CD4-positive, alpha-beta T cell treated with Interleukin-6 for 4 hours (primary cell): ENCODE measurements at regions not wholly inside any gene's neighbourhood (a gene's known extent, or its start where the extent isn't known, plus 50 kb on each side); places are given as distances from the start of the nearest gene placed in this dataset.

Source experiments
- DNase-seq: peaks from one replicate; pipeline ENCODE4 v3.0.0-alpha.2; 2020; ENCODE audit warnings: mixed read lengths

DNA sequence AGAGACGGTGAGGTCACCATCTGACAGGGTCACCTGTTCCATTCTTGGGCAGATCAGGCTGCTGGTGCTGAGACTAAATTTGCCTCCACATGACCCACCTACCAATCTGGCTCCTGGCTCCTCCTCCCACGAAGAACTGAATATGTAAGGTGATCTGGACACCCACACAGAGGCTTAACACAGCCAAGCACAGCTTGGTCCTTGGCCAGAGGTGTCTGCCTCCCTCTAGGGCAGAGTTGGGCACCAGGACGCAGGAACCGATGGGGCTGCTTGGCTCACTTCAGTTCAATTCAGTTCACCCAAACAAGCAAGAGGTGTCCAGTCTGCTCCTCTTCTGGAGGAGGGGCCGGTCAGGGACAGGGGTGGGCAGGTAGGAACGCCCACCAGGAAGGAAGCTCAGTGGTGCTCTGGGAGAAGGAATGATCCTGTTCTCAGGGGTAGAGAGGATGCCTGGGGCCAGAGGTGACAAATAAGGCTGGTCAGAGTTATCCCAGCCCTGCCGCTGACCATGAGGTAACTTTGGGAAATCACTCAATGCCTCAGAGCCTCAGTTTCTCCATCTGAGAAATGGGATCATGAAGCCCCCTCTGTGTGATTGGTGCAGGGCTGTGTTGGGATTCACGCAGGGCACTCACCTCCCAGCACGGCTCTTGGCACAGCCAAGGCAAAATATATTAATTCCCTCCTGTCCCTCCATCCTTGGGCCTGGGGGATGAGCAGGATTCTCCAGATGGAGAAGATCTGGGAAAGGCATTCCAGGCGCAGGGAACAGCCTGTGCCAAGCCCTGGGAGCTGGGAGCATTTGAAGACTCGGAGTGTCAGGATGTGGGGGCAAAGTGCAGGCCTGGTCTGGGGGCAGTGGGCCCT is 284.5 kb downstream of the PTPRU start:
- no peak for DNase-seq

DNA sequence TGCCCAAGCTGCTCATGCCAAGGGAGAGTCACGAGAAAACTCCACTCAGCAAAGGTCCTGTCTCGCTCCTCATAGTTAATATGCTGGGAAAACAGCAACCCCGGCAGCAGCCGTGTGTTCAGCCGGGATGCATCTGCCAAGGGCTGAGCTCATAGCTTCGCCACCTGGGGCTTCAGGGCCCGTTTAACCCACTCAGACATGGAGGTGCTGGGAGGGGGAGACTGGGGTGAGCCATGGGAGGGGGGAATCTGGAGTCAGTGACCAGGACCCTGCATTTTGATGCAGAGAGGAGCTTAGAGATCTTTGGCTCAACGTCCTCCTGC is 283.4 kb downstream of the PTPRU start:
- no peak for DNase-seq

DNA sequence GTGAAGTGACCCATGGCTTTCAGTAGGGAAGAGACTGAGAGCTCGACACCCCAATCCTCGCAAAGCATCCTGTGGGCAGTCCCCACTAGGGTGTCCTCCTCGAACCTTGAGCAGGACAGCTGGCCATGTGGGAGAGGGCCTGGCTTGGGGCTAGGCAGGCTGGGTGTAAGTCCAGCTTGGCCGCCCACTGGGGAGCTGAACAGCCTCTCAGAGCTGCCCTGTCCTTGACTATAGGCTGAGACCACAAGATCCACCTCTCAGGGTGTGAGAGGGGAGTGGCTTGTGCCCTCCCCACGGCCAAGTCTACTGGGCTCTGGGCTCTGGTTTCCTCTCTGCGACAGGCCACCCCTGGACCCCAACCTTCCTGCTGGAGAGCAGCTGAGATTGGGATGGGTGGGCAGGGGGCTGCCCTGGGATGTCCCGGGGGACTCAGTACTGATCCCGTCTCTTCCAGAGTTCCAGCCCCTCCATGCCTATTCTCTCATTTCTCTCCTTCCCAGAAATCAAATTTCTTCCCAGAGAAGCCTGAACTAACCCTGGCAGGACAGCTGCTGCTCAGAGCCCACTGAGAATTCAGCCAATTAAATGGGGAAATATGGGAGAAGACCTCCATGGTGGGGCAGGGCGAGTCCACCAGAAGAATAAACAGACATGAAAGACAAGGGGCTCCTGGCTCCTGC is 282.9 kb downstream of the PTPRU start:
- no peak for DNase-seq

- DNase-seq = no peak
Measured at GRCh38 chr1:29518183-29518835, 282.0 kb downstream of the PTPRU start.

DNA sequence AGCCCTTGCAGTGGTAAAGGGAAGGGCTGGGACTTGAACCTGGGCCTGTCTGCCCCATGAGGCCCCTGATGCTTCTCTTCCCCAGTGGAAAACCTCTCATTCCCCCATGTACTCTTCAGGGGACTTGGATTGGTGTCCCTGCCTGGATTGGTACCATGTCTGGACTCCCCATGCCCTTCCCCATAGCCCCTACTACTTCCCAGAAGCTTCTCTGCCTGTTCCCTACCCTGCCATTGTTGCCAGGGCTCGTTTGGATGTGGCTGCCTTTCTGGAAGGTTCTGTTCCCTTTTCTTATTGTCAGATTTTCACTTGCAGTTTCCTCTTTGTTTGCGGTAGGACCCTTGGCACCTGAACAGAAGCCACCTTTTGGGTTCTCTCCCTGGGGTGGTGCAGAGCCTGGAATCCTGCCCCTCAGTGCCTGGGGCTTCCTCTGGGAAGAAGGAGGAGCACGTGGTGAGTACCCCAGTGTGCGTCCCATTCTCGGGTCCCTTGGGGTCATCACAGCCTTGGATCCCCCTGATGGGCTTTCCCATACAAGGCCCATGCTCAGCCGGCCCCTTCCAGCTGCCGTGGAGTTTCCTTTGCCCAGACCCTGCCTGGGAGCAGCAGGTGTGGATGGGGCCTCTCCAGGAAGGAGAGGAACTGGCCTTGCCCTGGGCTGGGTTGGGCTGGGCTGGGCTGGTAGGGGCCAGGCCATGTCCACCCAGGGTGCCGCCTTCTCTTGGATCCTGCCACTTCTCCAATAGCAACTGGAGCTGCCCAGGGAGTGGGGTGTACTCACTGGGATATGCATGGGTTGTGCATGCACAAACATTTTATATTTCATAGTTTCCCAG is 281.1 kb downstream of the PTPRU start:
- no peak for DNase-seq

DNA sequence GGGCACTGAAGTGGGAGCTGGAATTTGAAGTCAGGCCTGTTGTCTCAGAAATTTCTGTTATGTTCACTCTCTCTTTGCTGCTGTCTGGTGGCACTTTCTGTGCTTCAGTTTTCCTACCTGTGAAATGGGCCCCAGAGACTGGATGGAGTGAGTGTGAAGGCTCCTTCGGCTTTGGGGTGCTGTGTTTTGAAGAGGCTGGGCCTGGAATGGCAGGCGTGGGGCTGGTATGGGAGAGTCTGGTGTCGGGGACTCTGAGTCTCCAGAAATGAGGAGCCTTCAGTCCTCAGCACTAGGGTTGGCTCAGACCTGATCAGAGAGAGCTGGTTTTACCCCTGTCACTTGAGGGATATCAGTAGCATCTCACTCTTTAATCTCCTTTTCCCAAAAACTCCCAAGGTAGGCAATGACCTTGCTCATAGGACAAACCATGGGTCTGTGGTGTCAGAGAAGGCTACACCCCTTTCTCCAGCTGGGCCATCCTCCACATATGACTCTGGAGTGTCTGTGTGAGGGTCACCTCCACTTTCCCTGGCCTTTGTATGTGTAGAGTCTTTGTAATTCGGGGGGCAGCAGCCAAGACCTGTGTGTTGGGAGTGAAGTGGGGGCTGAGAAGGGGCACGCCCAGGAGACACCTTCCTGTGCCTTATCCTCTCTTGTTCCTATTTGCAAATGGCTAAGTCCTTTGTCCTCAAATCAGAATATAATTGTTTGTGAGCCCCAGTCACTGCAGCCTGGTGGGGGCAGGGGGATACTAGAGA is 279.9 kb downstream of the PTPRU start:
- no peak for DNase-seq

DNA sequence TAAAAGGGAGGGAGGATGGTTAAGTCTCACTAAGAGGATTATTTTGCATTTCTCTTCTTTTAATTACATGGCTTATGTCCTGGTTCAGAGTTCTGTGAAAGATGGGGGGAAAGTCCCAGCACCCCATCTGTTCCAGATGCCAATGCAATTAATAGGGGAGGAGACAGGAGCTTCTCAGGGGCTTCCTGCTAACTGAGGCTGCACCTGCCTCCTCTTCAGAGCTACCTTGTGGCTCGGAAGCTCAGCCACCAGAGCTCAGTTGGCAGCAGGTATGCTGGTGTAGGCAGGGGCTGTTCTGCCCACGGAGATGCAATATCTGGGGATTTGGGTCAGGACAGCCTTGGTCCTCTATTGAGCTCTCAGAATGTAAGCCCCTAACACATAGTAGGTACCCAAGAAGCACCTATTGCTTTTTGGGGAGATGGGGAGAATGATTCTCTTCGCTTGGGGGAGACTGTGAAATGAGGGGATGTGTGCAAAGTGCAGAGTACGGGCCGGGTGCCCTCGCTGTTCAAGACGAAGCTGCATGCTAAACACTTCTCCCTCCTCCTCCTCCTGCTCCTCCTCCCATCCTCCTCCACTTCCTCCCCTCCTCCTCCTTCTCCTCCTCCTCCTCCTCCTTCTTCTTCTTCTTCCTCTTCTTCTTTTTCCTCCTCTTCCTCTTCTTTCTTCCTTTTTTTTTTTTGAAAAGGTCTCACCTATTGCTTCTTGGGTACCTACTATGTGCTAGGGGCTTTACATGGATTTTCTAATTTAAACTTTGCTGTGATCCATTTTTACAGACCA is 279.0 kb downstream of the PTPRU start:
- DNase-seq = no peak

- DNase-seq = no peak
Measured at GRCh38 chr1:29514361-29515169, 278.2 kb downstream of the PTPRU start.

DNA sequence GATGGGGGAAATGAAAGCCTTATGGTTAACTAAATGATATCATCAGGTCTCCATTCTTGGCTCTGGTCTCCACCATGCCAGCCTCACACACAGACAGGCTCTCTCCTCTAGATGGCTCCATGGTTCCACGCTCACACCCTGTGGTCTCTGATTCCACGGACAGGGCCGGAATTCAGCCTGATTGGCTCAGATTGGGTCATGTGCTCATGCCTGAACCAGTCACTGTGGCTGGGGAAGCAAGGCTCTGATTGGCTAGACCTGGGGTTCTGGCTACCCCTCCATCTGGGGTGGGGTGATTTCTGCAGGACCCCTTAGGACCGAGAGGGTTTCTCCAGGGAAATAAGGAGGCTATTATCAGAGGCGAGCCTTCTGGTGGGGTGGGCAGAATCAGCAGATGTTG is 277.0 kb downstream of the PTPRU start:
- DNase-seq = no peak

- DNase-seq = no peak
Measured at GRCh38 chr1:29511436-29511835, 275.1 kb downstream of the PTPRU start.

- no peak for DNase-seq
Measured at GRCh38 chr1:29508458-29509107, 272.3 kb downstream of the PTPRU start.

- no peak for DNase-seq
Measured at GRCh38 chr1:29506678-29507225, 270.4 kb downstream of the PTPRU start.

GRCh38 chr1:29505532-29506220 is 269.4 kb downstream of the PTPRU start:
- DNase-seq = no peak

GRCh38 chr1:29504709-29505410 is 268.5 kb downstream of the PTPRU start:
- DNase-seq = no peak

DNA sequence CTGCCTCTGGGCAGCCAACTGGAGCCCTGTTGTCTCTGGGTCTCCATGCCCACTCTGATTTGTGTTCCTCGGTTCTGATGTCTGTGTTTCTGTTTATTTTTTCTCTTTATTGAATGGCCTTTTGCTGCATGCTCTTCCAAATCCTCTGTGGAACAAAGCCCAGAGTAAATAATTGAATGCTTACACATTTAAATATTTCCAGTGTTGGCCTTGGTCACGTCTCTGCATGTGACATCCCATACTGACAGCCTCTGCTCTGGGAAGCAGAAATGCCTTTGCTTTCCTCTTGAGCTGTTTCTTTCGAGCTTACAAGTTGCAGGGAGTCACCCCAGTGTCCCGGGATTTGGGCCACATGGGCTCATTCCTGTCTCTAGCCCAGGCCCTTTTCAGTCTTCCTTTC is 267.9 kb downstream of the PTPRU start:
- DNase-seq = no peak

DNA sequence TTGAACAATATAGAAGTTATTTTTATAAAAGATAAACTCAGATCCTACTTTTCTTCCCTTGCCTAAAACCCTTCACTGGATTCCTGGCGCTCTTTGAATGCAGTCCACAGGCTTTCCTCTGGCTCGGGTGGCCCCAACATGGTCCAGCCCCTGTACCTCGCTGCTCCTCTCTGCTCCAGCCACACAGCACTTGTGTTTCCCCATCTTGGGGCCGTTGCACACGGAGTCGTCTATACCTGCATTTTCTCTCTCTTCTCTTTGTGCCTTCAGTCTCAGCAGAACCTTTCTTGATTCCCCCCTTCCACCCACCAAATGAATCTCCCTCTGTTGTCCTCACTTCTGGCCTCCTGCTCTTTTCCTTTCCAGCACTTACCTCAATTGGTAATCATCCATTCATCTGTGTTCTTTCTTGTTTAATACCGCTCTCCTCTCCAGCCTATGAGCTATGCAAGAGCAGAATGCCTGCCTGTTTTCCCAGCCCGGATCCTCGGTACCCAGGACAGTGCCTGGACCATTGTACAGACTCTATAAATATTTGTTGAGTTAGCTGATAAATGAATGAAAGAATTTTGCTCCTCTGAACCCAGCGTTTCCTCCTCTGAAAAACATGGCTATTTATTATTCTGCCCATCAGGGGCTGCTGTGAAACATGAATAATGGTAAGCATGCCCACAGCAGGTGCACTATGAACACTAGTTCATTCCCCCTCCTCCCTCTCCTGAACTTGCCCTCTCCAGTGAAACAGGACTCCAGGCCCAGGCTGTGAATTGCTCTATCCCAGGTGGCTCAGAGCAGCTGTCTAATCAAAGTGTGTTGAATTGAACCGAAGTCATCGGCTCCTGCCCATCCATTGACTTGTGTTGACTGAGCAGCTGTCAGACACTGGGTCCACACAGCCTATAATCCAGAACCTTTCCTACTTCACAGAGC is 266.9 kb downstream of the PTPRU start:
- DNase-seq = no peak

DNA sequence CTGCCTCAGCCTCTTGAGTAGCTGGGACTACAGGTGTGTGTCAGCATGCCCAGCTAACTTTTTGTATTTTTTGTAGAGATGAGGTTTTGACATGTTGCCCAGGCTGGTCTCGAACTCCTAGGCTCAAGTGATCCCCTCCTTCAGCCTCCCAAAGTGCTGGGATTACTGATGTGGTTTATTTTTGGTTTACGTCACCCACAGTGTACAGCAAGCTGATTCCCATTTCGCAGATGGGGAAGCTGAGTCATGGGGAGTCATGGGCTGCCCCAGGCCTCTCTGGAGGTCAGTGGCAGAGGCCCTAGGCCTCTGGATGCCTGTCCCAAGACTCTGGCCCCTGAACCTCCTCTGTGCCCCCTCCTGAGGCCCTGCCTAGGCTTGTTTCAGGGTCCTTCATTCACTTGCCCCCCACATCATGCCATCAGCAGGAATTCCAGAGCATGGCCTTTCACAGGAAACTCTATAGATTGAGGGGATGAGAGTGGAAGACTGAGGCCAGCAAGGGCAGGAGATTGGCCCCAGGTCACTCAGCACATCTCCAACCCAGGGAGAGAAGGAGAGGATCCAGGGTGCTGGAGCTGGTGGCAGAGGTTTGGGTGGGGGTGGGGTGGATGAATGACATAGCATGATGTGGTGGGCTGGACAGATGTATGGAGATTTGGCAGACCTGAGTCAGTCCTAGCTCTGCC is 266.0 kb downstream of the PTPRU start:
- DNase-seq = no peak
